ENCODE measurements at regions not wholly inside any gene's neighbourhood (a gene's known extent, or its start where the extent isn't known, plus 50 kb on each side); places are given as distances from the start of the nearest gene placed in this dataset.

- Histone ChIP-seq H3K9me2 (replicated peaks; ENCODE audit: low read depth, low read length) (no peaks in the 10 kb centered on the region), H3K79me2 (ENCODE audit: insufficient read depth, low read length) (no peaks in the 10 kb centered on the region), H4K20me1 (ENCODE audit: insufficient read depth, low read length, poor library complexity, severe bottlenecking) (no peaks in the 10 kb centered on the region), H3F3A (ENCODE audit: low read depth) (no peaks in the 10 kb centered on the region), H3K36me3 (ENCODE audit: insufficient read depth, low read length) (no peaks in the 10 kb centered on the region), H3K27me3 (ENCODE audit: insufficient read depth, low read length, poor library complexity, severe bottlenecking) (no peaks in the 10 kb centered on the region), H3K9me3 (ENCODE audit: insufficient read depth, low read depth, low read length) (no peaks in the 10 kb centered on the region), H3K4me2 (ENCODE audit: low read depth, low read length, poor library complexity, severe bottlenecking) (no peak overlapping the region), H2AFZ (ENCODE audit: low read length) (no peak overlapping the region), H3K4me3 (ENCODE audit: low read length, poor library complexity, severe bottlenecking) (no peak overlapping the region), H3K9ac (ENCODE audit: low read depth, low read length, poor library complexity, severe bottlenecking) (no peak overlapping the region), H3K4me1 (ENCODE audit: insufficient read depth, low read length, poor library complexity, severe bottlenecking) (no peaks in the 10 kb centered on the region)
- TF ChIP-seq CTCF (conservative IDR thresholded peaks at IDR 0.05; ENCODE audit: low read length) (no peak), EZH2phosphoT487 (IDR thresholded peaks at IDR 0.05; ENCODE audit: borderline replicate concordance) (no peak)
These were observed 398.8 kb downstream of the TBX15 start for GRCh38 chr1:118589238-118589846.

- Histone ChIP-seq H3K79me2 (ENCODE audit: insufficient read depth, low read length) (no peaks in the 10 kb centered on the region), H3K9me3 (ENCODE audit: insufficient read depth, low read depth, low read length) (no peaks in the 10 kb centered on the region), H3F3A (ENCODE audit: low read depth) (no peaks in the 10 kb centered on the region), H3K9ac (ENCODE audit: low read depth, low read length, poor library complexity, severe bottlenecking) (no peak overlapping the region), H2AFZ (ENCODE audit: low read length) (no peak overlapping the region), H3K4me1 (ENCODE audit: insufficient read depth, low read length, poor library complexity, severe bottlenecking) (no peaks in the 10 kb centered on the region), H3K4me3 (ENCODE audit: low read length, poor library complexity, severe bottlenecking) (no peak overlapping the region), H3K27me3 (ENCODE audit: insufficient read depth, low read length, poor library complexity, severe bottlenecking) (no peaks in the 10 kb centered on the region), H3K36me3 (ENCODE audit: insufficient read depth, low read length) (no peaks in the 10 kb centered on the region), H3K4me2 (ENCODE audit: low read depth, low read length, poor library complexity, severe bottlenecking) (no peak overlapping the region), H4K20me1 (ENCODE audit: insufficient read depth, low read length, poor library complexity, severe bottlenecking) (no peaks in the 10 kb centered on the region), H3K9me2 (replicated peaks; ENCODE audit: low read depth, low read length) (no peaks in the 10 kb centered on the region)
- TF ChIP-seq CTCF (conservative IDR thresholded peaks at IDR 0.05; ENCODE audit: low read length) (no peak), EZH2phosphoT487 (IDR thresholded peaks at IDR 0.05; ENCODE audit: borderline replicate concordance) (no peak)
These were observed 399.6 kb downstream of the TBX15 start for GRCh38 chr1:118588566-118588965.

DNA sequence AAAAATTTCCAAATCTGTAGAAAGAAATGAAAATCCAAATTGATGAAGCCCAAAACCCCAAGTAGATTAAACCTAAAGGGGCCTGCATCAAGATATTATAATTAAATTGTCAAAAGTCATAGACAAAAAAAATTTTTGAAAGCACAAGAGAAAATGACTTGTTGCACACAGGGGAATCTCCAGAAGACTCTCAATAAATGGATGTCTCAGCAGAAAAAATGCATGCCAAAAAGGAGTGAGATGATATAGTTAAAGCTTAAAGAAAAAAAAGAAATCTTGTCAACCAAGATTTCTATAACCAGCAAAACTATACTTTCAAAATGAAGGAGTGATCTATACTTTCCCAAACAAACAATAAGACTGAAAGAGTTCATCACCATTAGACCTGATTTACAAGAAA, 393.2 kb upstream of the SPAG17 start:
- no peak overlapping the region for H2AFZ ChIP-seq (ENCODE audit: low read length)
- no peak for TF ChIP-seq CTCF (conservative IDR thresholded peaks at IDR 0.05; ENCODE audit: low read length)
- no peak for TF ChIP-seq EZH2phosphoT487 (IDR thresholded peaks at IDR 0.05; ENCODE audit: borderline replicate concordance)
- no peaks in the 10 kb centered on the region for H3F3A ChIP-seq (ENCODE audit: low read depth)
- H3K4me3 ChIP-seq (ENCODE audit: low read length, poor library complexity, severe bottlenecking) = no peak overlapping the region
- H3K4me2 ChIP-seq (ENCODE audit: low read depth, low read length, poor library complexity, severe bottlenecking) = no peak overlapping the region
- no peaks in the 10 kb centered on the region for H3K9me2 ChIP-seq (replicated peaks; ENCODE audit: low read depth, low read length)
- no peaks in the 10 kb centered on the region for H3K36me3 ChIP-seq (ENCODE audit: insufficient read depth, low read length)
- no peaks in the 10 kb centered on the region for H3K79me2 ChIP-seq (ENCODE audit: insufficient read depth, low read length)
- no peaks in the 10 kb centered on the region for H4K20me1 ChIP-seq (ENCODE audit: insufficient read depth, low read length, poor library complexity, severe bottlenecking)
- no peaks in the 10 kb centered on the region for H3K4me1 ChIP-seq (ENCODE audit: insufficient read depth, low read length, poor library complexity, severe bottlenecking)
- H3K27me3 ChIP-seq (ENCODE audit: insufficient read depth, low read length, poor library complexity, severe bottlenecking) = no peaks in the 10 kb centered on the region
- no peak overlapping the region for H3K9ac ChIP-seq (ENCODE audit: low read depth, low read length, poor library complexity, severe bottlenecking)
- H3K9me3 ChIP-seq (ENCODE audit: insufficient read depth, low read depth, low read length) = peaks cover 8% of the 10 kb centered on the region

All from Loucy (cell line).